ENCODE measurements at regions not wholly inside any gene's neighbourhood (a gene's known extent, or its start where the extent isn't known, plus 50 kb on each side); places are given as distances from the start of the nearest gene placed in this dataset.

DNA sequence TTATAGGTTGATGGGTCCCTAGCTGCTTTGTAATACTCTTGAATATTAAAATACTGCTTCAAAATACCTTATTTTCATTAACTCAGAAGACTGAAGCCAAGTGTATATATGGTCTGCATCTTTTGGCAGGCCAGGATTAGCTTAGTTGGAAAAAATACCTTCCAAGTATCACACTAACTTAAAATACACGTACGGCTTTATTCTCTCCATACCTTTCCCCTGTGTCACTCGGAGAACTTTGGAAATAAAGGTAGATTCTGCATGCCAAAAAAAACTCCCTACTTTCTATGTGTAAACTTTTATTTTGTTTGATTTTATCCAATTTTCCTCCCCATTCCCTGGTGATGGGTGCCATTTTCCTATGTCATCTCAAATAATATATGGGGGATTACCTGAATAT lies 422.3 kb upstream of the MDFIC2 start (continued):
- TF ChIP-seq, protein P1, sequence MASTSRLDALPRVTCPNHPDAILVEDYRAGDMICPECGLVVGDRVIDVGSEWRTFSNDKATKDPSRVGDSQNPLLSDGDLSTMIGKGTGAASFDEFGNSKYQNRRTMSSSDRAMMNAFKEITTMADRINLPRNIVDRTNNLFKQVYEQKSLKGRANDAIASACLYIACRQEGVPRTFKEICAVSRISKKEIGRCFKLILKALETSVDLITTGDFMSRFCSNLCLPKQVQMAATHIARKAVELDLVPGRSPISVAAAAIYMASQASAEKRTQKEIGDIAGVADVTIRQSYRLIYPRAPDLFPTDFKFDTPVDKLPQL (IDR thresholded peaks at IDR 0.05; ENCODE audit: extremely low read depth, insufficient read length), result no peak
- TF ChIP-seq KAT8 (IDR thresholded peaks at IDR 0.05; ENCODE audit: low read depth), result no peak
- no peak for TF ChIP-seq NFATC3 (IDR thresholded peaks at IDR 0.05)
- no peak for TF ChIP-seq SAFB (IDR thresholded peaks at IDR 0.05; ENCODE audit: borderline replicate concordance, low read depth, low read length)
- no peak for TF ChIP-seq ZNF589 (CRISPR knock-in tag; IDR thresholded peaks at IDR 0.05; ENCODE audit: low read depth)
- TF ChIP-seq ZNF274 (IDR thresholded peaks at IDR 0.05; ENCODE audit: borderline replicate concordance, low read depth, low read length), result no peak
- no peak for TF ChIP-seq CREM (IDR thresholded peaks at IDR 0.05; ENCODE audit: low read depth)

DNA sequence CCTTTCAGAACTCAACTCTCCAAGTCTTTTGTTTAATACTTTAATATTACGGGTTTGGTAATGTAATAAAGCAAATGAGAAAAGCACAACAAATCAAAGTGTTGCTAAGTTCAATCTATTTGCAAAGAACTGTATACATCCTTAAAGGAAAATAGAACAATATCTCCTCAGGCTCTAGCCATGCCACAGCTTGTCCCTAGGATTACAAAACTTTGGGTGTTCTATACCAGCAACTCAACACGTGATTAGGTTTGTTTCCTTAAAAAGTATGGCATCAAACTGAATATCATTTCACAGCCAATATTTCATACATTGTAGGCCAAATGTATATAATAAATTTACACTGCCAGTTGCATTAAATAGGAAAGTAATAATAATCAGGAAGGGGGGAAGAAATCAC lies 418.6 kb upstream of the MDFIC2 start:
- POLR2A ChIA-PET, result no interaction called here
- no TSS peak for BruUV-seq (replicated peaks)
- intact Hi-C loops (cut with micrococcal nuclease), result no loop called here

More for the DNA sequence above, 418.6 kb upstream of the MDFIC2 start:
- no peaks in the 10 kb centered on the region for H3K27me3 ChIP-seq (ENCODE audit: control insufficient read depth in 2 of 2, insufficient read depth in 2 of 2, low read length in 2 of 2)
- H2AFZ ChIP-seq (ENCODE audit: low read depth, low read length), result no peak overlapping the region
- no peaks in the 10 kb centered on the region for H3K4me1 ChIP-seq (replicated peaks in 1 of 2; ENCODE audit: control insufficient read depth in 2 of 2, insufficient read depth in 2 of 2, low read length in 2 of 2)
- H3K36me3 ChIP-seq (ENCODE audit: control insufficient read depth, insufficient read depth, low read length), result no peaks in the 10 kb centered on the region
- FAIRE-seq (no peak), DNase-seq (ENCODE audit: extremely low read depth in 1 of 4, low spot score in 3 of 4) (no peak), ATAC-seq (no peak)
- H3K4me3 ChIP-seq, result no peak overlapping the region
- no peak overlapping the region for H3K4me2 ChIP-seq (ENCODE audit: insufficient read depth, low read length)
- TF ChIP-seq KHSRP (IDR thresholded peaks at IDR 0.05), result no peak
- in situ Hi-C loops (cut with MboI), result no loop called here
- no peak overlapping the region for H3K9ac ChIP-seq (ENCODE audit: insufficient read depth in 1 of 2, low read depth in 2 of 2, low read length in 2 of 2)
- H3K9me1 ChIP-seq (ENCODE audit: control insufficient read depth, insufficient read depth, low read length), result no peaks in the 10 kb centered on the region
- H3K27ac ChIP-seq (ENCODE audit: extremely low read depth, low read depth, low read length), result no peak overlapping the region
- H4K20me1 ChIP-seq (replicated peaks; ENCODE audit: control insufficient read depth, insufficient read depth, low read length), result no peaks in the 10 kb centered on the region
- WGBS (ENCODE audit: insufficient coverage, low coverage, missing lambda C conversion rate), result 0% methylated on average over 2 of the region's 2 CpGs
- no peaks in the 10 kb centered on the region for H3K79me2 ChIP-seq (ENCODE audit: control insufficient read depth, insufficient read depth, low read length)
- CTCF ChIA-PET (ENCODE audit: low intra/inter-chr PET ratio), result no interaction called here
- no peaks in the 10 kb centered on the region for H3K9me3 ChIP-seq (replicated peaks; ENCODE audit: control insufficient read depth, insufficient read depth, low read depth, low read length)
